ENCODE measurements at regions not wholly inside any gene's neighbourhood (a gene's known extent, or its start where the extent isn't known, plus 50 kb on each side); places are given as distances from the start of the nearest gene placed in this dataset.
"Not testable (repeated sequence)": the region's sequence is repeated elsewhere in the genome, so short reads cannot be mapped to it uniquely, and the experiment has no call there.

- no peak for DNase-seq
These were observed 50.3 kb upstream of the ATP6AP2 start for GRCh38 chrX:40530509-40530908.

- no peak for DNase-seq
These were observed 53.2 kb upstream of the ATP6AP2 start for GRCh38 chrX:40527543-40527942.

- DNase-seq = no peak
These were observed 54.4 kb upstream of the ATP6AP2 start for GRCh38 chrX:40526412-40526811.

GRCh38 chrX:40525901-40526300, 54.9 kb upstream of the ATP6AP2 start:
- not testable (repeated sequence) for DNase-seq

GRCh38 chrX:40524423-40524822, 56.3 kb upstream of the ATP6AP2 start:
- DNase-seq = no peak

GRCh38 chrX:40523852-40524251, 56.9 kb upstream of the ATP6AP2 start:
- DNase-seq = no peak

GRCh38 chrX:40521868-40522450, 58.8 kb upstream of the ATP6AP2 start:
- DNase-seq = no peak

GRCh38 chrX:40514376-40514775, 66.4 kb upstream of the ATP6AP2 start:
- no peak for DNase-seq

GRCh38 chrX:40513835-40514234, 66.9 kb upstream of the ATP6AP2 start:
- DNase-seq = no peak

- no peak for DNase-seq
These were observed 67.8 kb upstream of the ATP6AP2 start for GRCh38 chrX:40513012-40513411.

- no peak for DNase-seq
These were observed 69.5 kb upstream of the ATP6AP2 start for GRCh38 chrX:40511258-40511657.

GRCh38 chrX:40508560-40508959, 72.2 kb upstream of the ATP6AP2 start:
- no peak for DNase-seq

- no peak for DNase-seq
These were observed 74.4 kb upstream of the ATP6AP2 start for GRCh38 chrX:40506201-40506985.

GRCh38 chrX:40504801-40505605, 75.8 kb upstream of the ATP6AP2 start:
- peak; percentile 88 for DNase-seq

GRCh38 chrX:40503094-40503493, 77.7 kb upstream of the ATP6AP2 start:
- no peak for DNase-seq

- DNase-seq = no peak
These were observed 78.1 kb upstream of the ATP6AP2 start for GRCh38 chrX:40502688-40503087.

GRCh38 chrX:40501164-40501855, 79.5 kb upstream of the ATP6AP2 start:
- DNase-seq = no peak

- no peak for DNase-seq
These were observed 84.0 kb upstream of the ATP6AP2 start for GRCh38 chrX:40496728-40497127.

- no peak for DNase-seq
These were observed 85.1 kb upstream of the ATP6AP2 start for GRCh38 chrX:40495659-40496058.

GRCh38 chrX:40494005-40494404, 86.8 kb upstream of the ATP6AP2 start:
- DNase-seq = no peak

GRCh38 chrX:40488296-40488695, 92.5 kb upstream of the ATP6AP2 start:
- no peak for DNase-seq

- no peak for DNase-seq
These were observed 94.8 kb upstream of the ATP6AP2 start for GRCh38 chrX:40485973-40486372.

GRCh38 chrX:40485102-40485826, 95.5 kb upstream of the ATP6AP2 start:
- DNase-seq = no peak
